Loucy (cell line): ENCODE measurements at regions not wholly inside any gene's neighbourhood (a gene's known extent, or its start where the extent isn't known, plus 50 kb on each side); places are given as distances from the start of the nearest gene placed in this dataset.

Experiments
- CTCF ChIP-seq: fragments of 200-600 bp; sonication (generic); conservative IDR thresholded peaks from 2 replicates; pipeline ENCODE4 v1.5.1; 2014; ENCODE audit warnings: mild to moderate bottlenecking, antibody characterized with exemption, low read length
- EZH2phosphoT487 ChIP-seq: fragments of 200-600 bp; IDR thresholded peaks from 2 replicates; pipeline ENCODE4 v1.6.1; 2018; ENCODE audit warnings: antibody characterized with exemption, mild to moderate bottlenecking, moderate library complexity, borderline replicate concordance

DNA sequence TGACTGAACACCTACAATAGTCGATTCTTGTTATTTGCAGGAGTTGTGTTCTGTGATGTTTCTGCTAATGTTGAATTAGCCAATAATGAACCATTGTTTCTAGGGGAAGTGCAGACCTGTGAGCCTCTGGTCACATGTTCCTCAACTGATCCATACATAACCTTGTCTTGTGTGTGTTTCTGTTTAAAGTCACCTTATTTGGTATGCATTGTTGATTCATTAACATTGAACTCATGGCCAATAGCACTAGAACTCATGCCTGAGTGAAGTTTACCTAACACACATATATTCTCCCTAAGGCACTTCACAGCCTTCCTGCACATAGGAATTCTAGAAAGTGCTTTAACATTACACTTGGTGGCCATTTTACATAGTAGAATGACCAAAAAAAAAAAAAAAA, 271.8 kb upstream of the PLET1 start:
- TF ChIP-seq CTCF (no peak), EZH2phosphoT487 (no peak)
